Panc1 (cell line): ENCODE measurements at regions not wholly inside any gene's neighbourhood (a gene's known extent, or its start where the extent isn't known, plus 50 kb on each side); places are given as distances from the start of the nearest gene placed in this dataset.

Experiments used
- TF ChIP-seq, protein P1 (sequence below): fragments of 450-650 bp; IDR thresholded peaks from 2 replicates; pipeline ENCODE4 v1.5.1; 2017; ENCODE audit warnings: mild to moderate bottlenecking
- TF ChIP-seq, protein P2 (sequence below), 2 experiments: IDR thresholded peaks; 2 replicates each; pipeline ENCODE4 v1.6.1; 2011 to 2012; ENCODE audit warnings: low read depth in 2 of 2, control low read depth in 1 of 2, low read length in 1 of 2, mild to moderate bottlenecking in 1 of 2, moderate library complexity in 1 of 2; ENCODE audit not compliant: insufficient read depth in 1 of 2

DNA sequence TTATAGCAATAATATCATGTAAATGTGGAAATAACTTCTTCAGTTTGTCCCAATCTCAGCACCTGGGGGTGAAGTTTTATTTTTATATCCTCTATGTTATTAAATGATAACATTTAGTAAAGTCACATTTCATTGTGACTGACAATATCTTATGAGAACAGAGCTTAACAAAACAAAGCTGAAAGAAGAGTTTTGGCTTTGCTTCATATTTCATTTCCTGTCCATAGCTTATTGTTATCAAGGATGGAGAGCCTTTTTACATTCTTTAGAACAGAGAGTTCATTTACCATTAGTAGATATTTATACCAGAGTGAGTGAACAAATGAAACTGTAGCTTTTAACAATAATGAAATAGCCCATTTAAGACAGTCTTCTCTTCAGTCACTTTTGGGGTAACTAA, 231.9 kb upstream of the SGK1 start:
- TF ChIP-seq, protein P1, sequence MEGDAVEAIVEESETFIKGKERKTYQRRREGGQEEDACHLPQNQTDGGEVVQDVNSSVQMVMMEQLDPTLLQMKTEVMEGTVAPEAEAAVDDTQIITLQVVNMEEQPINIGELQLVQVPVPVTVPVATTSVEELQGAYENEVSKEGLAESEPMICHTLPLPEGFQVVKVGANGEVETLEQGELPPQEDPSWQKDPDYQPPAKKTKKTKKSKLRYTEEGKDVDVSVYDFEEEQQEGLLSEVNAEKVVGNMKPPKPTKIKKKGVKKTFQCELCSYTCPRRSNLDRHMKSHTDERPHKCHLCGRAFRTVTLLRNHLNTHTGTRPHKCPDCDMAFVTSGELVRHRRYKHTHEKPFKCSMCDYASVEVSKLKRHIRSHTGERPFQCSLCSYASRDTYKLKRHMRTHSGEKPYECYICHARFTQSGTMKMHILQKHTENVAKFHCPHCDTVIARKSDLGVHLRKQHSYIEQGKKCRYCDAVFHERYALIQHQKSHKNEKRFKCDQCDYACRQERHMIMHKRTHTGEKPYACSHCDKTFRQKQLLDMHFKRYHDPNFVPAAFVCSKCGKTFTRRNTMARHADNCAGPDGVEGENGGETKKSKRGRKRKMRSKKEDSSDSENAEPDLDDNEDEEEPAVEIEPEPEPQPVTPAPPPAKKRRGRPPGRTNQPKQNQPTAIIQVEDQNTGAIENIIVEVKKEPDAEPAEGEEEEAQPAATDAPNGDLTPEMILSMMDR = no peak
- TF ChIP-seq, protein P2, sequence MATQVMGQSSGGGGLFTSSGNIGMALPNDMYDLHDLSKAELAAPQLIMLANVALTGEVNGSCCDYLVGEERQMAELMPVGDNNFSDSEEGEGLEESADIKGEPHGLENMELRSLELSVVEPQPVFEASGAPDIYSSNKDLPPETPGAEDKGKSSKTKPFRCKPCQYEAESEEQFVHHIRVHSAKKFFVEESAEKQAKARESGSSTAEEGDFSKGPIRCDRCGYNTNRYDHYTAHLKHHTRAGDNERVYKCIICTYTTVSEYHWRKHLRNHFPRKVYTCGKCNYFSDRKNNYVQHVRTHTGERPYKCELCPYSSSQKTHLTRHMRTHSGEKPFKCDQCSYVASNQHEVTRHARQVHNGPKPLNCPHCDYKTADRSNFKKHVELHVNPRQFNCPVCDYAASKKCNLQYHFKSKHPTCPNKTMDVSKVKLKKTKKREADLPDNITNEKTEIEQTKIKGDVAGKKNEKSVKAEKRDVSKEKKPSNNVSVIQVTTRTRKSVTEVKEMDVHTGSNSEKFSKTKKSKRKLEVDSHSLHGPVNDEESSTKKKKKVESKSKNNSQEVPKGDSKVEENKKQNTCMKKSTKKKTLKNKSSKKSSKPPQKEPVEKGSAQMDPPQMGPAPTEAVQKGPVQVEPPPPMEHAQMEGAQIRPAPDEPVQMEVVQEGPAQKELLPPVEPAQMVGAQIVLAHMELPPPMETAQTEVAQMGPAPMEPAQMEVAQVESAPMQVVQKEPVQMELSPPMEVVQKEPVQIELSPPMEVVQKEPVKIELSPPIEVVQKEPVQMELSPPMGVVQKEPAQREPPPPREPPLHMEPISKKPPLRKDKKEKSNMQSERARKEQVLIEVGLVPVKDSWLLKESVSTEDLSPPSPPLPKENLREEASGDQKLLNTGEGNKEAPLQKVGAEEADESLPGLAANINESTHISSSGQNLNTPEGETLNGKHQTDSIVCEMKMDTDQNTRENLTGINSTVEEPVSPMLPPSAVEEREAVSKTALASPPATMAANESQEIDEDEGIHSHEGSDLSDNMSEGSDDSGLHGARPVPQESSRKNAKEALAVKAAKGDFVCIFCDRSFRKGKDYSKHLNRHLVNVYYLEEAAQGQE (IDR thresholded peaks at IDR 0.05; ENCODE audit: insufficient read depth in 1 of 2, low read depth in 2 of 2, low read length in 1 of 2) = no peak
